ENCODE measurements at regions not wholly inside any gene's neighbourhood (a gene's known extent, or its start where the extent isn't known, plus 50 kb on each side); places are given as distances from the start of the nearest gene placed in this dataset.

DNA sequence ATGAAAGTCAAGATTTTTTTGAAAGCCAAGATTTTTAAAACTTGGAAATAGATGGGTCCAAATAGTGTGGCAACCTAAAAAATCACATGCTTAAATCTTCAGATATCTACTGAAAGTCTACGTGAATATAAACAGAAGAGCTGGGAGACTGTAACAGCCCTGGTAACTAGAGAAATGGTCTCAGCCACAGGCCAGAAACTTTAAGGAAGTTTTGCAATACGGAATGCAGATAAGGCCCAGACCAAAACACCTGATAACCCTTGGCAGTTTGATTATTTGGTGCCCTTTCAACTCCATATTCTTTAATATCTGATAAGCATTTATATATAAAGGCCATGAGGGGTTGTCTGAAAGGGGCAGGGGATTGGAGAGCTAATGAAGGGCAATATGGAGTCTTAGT, 537.3 kb upstream of the TGFBR2 start:
- no peak for ATAC-seq
- no peak for DNase-seq (ENCODE audit: low spot score)
- intact Hi-C loops (cut with DNase I): no loop called here

GRCh38 chr3:30073040-30073439, 533.4 kb upstream of the TGFBR2 start:
- ATAC-seq (no peak), DNase-seq (ENCODE audit: low spot score) (no peak)
- intact Hi-C loops (cut with DNase I): no loop called here

GRCh38 chr3:30073622-30074021, 532.8 kb upstream of the TGFBR2 start:
- ATAC-seq (peak; percentile 51), DNase-seq (ENCODE audit: low spot score) (no peak)
- intact Hi-C loops (cut with DNase I): no loop called here

DNA sequence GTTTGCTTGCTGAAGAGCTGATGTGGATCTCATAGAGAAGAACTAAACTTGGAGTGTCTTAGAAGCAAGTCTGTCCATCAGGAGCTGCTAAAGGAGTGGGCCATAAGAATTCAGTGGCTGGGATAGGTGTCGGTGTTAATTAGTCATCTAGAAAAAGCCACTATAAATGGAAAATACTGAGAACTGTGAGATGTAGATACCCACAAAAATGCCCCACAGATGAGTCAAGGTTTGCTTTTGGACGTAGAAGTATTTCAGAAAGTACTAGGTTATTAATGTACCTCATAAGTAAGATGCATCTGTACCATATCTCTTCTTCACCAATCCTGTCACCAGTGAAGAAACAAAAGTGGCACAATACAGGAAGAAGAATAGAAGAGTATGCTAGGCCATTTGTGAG, 530.9 kb upstream of the TGFBR2 start:
- DNase-seq (ENCODE audit: low spot score): no peak
- intact Hi-C loops (cut with DNase I): no loop called here
- ATAC-seq: no peak

- no peak for DNase-seq (ENCODE audit: low spot score)
- no peak for ATAC-seq
- intact Hi-C loops (cut with DNase I): no loop called here
Measured at GRCh38 chr3:30076899-30077298, 529.5 kb upstream of the TGFBR2 start.

GRCh38 chr3:30077746-30078145, 528.7 kb upstream of the TGFBR2 start:
- no peak for DNase-seq (ENCODE audit: low spot score)
- no peak for ATAC-seq
- intact Hi-C loops (cut with DNase I): no loop called here

DNA sequence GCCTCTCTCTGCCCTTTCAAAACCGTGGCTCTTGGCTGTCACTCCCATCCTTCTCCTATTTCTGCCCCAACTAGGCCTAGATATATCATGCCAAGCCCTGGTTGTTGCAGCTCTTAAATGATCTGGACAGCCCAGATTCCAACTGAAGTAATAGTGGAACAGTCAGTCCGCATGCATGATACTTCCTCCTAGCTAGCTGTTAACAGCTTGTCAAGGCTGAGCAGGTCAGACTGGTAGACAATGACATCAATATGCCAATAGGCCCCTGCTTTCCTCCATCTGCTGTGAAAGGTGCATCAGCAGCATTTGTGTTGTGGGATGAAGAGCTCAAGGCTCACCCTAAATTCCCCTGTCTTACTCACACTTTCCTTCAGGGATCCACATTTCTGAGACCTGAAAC, 527.7 kb upstream of the TGFBR2 start:
- DNase-seq (ENCODE audit: low spot score) (no peak), ATAC-seq (peak; percentile 28)
- intact Hi-C loops (cut with DNase I): no loop called here

- intact Hi-C loops (cut with DNase I): no loop called here
- no peak for DNase-seq (ENCODE audit: low spot score)
- ATAC-seq: no peak
Measured at GRCh38 chr3:30081904-30082303, 524.5 kb upstream of the TGFBR2 start.

DNA sequence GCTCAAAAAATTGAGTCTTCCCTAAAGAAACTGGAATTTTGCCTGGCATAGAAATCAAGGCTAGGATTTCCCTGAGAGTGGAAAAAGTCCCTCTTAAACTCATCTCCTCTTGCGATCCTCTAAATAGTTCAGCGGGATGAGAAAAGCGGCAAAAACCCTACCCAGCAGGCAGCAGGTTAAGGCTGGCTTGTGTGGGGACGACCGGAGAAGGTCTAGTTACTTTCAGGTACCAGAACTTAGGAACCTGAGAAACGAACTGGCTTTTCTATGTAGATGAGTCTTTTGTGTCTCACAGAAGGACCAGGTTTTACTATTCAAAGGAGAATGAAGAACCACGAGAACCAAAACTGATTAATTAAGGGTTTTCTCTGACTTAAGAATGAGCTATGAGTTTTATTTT, 523.7 kb upstream of the TGFBR2 start:
- intact Hi-C loops (cut with DNase I): no loop called here
- ATAC-seq (no peak), DNase-seq (ENCODE audit: low spot score) (no peak)

- DNase-seq (ENCODE audit: low spot score) (no peak), ATAC-seq (no peak)
- intact Hi-C loops (cut with DNase I): no loop called here
Measured at GRCh38 chr3:30083315-30083714, 523.1 kb upstream of the TGFBR2 start.

DNA sequence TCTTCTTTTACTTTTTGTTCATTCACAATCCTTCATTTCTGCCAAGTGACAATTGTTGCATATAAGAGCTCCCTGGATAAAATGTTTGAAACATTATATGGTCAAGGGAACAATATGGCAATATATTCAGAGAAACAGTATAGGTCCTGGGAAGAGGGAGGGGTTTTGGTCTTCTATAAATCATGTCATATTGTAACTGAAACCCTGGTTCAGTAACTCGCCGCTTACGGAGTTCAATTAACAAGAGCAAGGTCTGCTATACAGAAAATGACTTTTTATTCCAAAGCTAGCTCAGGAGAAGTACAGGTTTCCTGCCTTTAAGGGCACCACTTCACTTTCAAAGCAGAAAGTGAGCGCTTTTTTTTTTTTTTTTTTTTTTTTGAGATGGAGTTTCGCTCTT, 522.1 kb upstream of the TGFBR2 start:
- DNase-seq (ENCODE audit: low spot score): no peak
- intact Hi-C loops (cut with DNase I): no loop called here
- no peak for ATAC-seq

DNA sequence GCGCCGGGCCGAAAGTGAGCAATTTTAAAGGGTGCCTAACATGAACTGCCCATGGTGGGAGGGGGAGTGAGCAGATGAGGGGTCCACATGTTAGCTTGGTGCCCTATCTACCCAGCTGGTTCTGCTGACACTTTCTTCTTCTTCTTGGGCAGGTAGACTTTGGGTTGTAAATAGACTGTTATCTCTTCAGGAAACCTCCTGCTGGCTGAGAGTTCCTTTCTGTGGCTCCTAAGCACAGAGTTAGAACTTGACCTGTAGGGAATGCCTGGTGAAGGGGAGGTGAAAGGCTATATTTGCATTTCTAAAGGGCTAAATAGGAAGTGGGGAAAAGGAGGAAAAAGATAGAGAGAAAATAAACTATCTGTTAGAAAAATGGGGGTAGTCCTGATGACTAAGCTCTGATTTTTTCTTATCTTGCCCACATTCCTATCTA, 521.4 kb upstream of the TGFBR2 start:
- ATAC-seq (no peak), DNase-seq (ENCODE audit: low spot score) (no peak)
- intact Hi-C loops (cut with DNase I): no loop called here

DNA sequence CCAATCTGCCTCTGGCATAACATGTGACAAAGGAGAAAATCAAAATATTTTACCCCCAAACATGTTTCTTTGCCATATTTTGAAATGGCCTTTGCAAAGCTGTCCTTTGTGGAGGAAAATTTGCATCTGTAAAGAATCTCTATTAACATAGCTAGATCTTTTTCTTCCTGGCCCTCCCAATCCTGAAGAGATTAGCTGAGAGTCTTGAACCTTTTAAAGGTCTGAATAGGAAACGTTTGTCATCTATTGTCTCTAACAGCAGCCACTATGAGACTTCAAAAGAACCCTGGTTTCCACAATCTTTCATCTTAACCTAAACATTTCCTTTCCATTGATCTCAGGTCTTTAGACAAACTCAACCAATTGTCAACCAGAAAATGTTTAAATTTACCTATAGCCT, 520.9 kb upstream of the TGFBR2 start:
- intact Hi-C loops (cut with DNase I): no loop called here
- ATAC-seq (no peak), DNase-seq (ENCODE audit: low spot score) (no peak)

DNA sequence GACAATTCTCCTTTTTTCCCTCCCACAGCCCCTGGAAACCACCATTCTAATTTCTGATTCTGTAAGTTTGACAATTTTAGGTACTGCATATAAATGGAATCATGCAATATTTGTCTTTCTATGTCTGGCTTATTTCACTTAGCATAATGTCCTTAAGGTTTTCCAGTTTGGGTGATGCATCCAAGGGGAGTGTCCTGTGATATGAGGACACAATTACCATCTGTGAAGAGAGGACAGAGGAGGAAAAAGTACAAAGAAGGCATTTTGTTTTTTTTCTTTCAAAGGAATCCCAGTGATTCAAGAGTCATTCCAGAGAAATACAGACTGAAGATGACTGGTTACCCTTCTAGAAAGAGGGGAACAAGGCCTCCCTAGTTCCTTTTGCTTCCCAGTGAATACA, 514.7 kb upstream of the TGFBR2 start:
- intact Hi-C loops (cut with DNase I): no loop called here
- DNase-seq (ENCODE audit: low spot score): no peak
- no peak for ATAC-seq

- intact Hi-C loops (cut with DNase I): no loop called here
- DNase-seq (ENCODE audit: low spot score): no peak
- no peak for ATAC-seq
Measured at GRCh38 chr3:30097022-30097650, 509.3 kb upstream of the TGFBR2 start.

- no peak for DNase-seq (ENCODE audit: low spot score)
- ATAC-seq: no peak
- intact Hi-C loops (cut with DNase I): no loop called here
Measured at GRCh38 chr3:30098243-30098642, 508.2 kb upstream of the TGFBR2 start.

DNA sequence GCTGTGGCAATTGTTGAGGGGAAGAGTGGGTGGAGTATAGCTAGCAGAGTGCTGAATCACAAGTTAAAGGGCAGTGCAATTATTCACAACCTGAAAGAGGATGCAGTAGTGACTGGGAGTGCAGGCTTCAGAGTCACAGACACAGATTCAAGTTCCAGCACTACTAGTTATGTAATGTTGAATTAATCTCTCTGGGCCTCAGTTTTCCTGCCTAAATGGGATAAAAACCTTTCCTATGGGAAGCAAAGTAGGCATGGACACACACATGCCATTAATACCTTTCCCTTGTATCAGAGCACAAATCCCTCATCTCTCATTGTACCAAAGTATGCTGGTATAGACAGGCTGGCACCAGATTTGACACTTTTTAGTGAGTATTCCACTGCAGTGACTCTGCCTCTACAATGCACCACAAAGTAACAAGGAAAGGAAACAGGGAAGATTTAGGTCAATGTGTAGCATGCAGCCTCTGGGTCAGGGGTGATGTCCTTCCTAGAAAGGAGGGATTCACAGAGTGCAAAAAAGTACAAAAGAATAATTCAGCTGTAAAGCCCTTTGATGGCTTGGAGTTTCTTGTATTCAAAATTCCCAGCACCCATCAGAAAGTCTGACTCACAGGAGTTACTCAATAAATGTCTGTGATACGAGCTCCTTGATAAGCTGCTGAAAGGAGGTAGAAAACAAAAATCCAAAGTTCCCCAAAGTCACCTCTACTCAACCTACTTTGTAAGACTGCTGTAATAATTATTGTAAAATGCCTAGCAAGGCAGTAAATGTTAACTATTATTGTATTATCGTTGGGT, 507.5 kb upstream of the TGFBR2 start:
- DNase-seq (ENCODE audit: low spot score) (no peak), ATAC-seq (no peak)
- intact Hi-C loops (cut with DNase I): no loop called here

DNA sequence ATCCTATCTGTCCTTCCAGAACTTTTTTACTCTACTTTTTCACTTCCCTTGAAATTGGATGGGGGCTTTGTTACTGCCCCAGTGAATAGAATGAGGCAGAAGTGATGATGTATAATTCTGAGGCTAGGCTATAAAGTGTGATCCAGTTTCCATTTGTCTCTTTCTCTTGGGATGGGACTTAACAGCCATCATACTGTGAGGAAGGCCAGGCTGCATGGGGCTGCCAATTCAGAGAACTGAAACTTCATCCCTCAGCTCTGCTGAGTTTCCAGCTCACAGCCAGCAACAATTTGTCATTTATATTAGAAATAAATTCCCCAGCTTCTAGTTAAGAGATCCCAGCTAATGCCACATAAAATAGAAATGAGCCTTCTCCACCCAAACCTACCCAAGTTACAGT, 504.0 kb upstream of the TGFBR2 start:
- DNase-seq (ENCODE audit: low spot score) (no peak), ATAC-seq (no peak)
- intact Hi-C loops (cut with DNase I): no loop called here

DNA sequence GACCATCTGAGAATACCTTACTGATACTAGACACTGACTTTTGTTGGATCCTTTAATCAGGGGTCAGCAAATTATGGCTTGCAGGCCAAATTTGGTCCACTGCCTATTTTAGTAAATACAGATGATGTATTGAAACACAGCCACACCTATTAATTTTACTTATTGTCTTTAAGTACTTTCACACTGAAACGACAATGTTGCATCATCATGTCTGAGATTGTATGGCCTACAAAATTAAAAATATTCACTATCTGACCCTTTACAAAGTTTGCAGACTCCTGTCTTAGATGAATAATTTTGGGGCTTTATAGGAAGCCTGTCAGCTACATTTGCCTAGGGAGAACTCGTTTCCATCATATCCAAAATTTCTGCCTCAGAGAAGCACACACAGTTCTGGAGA, 503.2 kb upstream of the TGFBR2 start:
- no peak for ATAC-seq
- intact Hi-C loops (cut with DNase I): no loop called here
- no peak for DNase-seq (ENCODE audit: low spot score)

DNA sequence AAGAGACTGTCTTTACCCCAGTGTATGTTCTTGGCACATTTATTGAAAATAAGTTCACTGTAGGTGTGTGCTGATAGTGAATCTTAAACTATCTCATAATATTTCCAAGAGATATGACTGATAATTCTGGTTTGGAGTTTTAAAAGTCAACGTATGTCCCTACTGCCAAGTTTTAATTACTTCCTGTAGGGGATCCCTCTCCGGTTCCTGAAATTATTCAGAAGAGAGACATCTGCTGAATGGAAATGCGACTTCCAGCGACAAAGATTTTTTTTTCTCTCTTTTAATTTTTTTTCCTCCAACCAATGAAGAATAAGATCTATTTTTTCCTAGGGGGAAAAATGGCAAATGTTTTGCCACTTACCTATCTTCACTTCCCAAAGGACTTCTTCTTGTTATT, 498.9 kb upstream of the TGFBR2 start:
- DNase-seq (ENCODE audit: low spot score): no peak
- intact Hi-C loops (cut with DNase I): no loop called here
- ATAC-seq: no peak

DNA sequence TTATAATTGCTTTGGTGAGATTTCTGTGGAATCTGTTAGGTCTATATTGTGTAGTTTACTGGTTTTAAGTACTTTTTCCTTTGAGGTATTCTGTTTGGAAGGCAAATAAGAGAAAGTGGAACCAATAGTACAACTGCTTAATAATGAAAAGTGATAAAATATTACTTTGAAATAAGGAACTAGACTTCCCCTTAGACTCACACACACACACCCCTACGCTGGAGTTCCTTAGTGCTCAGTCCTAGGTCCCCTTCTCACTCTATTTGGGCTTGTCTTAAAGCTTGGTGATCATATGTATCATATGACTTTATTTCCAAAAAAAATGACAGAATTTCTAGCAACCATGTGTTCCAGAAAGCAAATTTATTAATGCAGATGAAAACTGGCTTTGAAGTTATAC, 494.0 kb upstream of the TGFBR2 start:
- intact Hi-C loops (cut with DNase I): no loop called here
- DNase-seq (ENCODE audit: low spot score) (no peak), ATAC-seq (peak; percentile 46)

All from sciatic nerve (tissue), 2 donors.